HG03139 (cell line): ENCODE measurements at regions not wholly inside any gene's neighbourhood (a gene's known extent, or its start where the extent isn't known, plus 50 kb on each side); places are given as distances from the start of the nearest gene placed in this dataset.

Experiments
- ATAC-seq: cut with Tn5 transposase; IDR thresholded peaks from one replicate; pipeline ENCODE4 v1.9.1; 2021; ENCODE audit not compliant: unreplicated experiment

DNA sequence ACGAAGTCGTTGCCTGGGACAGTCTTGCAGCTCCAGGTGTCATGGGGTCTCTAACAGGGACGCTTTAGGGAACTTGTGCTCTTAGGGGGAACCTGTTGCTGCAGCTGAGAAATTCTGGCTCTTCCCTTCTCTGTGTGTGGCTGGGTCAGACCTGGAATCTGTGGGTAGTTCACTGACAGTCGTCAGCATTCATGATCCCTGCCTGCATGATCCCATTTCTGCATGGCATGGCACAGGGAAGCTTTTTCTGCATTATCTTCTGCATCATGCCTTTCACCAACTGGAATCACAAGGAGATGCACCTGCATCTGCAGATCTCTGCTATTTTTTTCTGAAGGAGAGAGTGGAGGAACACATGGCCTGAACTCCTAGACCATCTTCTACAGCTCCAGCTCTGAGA is 85.6 kb downstream of the SOX9 start:
- ATAC-seq: no peak

DNA sequence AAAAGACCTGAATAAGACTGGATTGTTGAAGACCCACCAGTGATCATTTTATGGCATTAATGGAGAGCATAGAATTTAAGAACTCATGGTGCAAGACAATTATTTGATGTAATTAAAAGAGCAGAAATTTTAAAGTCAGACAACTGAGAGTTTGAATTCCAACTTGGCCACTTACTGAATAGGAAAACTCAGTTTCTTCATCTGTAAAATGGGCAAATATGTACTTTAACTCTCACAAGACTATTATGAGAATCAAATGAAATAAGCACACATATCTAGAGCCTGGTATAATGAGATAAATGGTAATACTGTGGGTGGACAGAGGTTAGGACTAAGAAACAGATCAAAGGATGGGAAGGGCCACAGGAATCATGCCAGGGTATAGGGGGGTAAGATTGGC is 88.0 kb downstream of the SOX9 start:
- ATAC-seq: no peak

DNA sequence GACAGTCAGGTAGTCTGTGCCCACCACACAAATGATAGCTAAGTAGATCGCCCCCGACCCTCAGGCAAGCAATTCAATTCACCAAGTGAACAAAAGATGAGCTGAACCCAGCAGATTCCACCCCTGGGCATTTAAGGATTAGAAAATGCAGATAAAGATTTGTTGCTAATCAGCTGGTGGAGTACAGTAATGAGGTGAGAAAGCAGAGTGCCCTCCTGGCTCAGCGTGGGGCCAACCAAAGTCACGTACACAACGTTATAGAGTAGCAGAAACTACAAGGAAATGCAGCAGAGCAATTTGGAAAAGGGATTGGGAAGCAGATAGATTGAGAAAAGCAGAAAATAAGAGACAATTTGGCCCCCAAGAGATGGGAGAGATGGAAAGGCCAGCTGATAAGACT is 91.2 kb downstream of the SOX9 start:
- ATAC-seq: no peak

DNA sequence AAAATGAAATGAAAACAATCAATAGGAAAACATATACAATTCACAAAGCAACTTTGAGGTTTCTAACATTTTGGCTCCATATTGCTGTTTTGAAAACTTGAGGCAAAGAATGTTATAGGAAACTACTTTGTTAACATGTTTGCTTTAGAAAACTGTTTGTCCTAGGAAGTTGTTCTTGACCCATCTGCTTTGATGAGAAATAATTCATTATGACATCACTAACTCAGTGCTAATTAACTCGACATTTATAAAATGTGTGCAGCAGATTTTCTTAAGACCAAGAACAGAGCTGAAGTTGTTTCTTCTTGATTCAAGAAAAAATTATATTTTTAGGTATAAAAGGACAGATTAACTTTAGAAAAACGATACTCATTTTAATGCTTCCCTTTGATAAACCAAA is 94.7 kb downstream of the SOX9 start:
- ATAC-seq: no peak

DNA sequence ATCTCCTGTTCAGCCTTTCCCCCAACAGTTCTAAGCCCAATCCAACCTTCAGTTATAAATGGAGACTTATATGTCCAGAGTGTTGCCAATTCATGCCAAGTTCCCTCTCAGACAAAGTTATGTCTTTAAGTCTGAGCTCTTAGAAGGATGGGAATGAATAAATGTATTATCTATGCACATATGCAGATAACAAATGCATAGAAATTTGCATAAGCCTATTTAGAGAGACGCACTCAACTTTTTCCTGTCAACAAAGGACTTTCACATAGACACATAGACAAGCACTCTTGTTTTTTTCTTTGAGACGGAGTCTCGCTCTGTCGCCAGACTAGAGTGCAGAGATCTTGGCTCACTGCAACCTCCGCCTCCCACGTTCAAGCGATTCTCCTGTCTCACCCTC is 95.1 kb downstream of the SOX9 start:
- ATAC-seq: no peak

DNA sequence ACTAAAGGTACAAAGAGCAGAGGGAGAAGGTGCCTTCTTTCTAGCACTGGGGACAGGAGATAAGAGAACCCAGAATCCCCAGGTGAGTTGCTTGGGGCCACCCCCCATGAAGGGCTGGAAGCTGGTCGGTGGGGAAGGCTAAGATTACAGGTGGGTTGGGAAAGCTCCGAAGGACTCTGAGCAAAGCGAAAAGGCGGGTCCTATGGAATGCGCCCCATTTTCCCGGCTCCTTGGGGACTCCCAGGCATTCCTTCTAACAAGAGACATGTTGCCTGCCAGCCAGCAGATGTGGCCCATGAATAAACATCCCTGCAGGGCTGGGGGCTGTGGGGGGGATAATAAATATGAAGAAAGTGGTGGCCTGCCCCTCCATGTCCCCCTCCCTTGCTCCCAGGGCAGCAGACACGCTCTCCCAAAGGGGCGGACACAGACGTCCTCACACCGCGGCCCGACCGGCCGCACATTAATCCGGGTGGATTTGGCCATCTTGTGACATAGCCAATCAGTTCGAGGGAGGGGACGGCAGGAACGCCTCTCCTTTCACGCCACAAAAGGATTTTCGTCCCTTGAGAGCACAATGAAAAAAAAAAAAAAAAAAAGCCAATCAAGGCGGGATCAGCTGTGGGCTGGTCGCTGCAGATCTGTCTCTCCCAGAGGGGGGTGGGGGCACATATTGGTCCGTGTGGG is 98.5 kb downstream of the SOX9 start:
- ATAC-seq: no peak

DNA sequence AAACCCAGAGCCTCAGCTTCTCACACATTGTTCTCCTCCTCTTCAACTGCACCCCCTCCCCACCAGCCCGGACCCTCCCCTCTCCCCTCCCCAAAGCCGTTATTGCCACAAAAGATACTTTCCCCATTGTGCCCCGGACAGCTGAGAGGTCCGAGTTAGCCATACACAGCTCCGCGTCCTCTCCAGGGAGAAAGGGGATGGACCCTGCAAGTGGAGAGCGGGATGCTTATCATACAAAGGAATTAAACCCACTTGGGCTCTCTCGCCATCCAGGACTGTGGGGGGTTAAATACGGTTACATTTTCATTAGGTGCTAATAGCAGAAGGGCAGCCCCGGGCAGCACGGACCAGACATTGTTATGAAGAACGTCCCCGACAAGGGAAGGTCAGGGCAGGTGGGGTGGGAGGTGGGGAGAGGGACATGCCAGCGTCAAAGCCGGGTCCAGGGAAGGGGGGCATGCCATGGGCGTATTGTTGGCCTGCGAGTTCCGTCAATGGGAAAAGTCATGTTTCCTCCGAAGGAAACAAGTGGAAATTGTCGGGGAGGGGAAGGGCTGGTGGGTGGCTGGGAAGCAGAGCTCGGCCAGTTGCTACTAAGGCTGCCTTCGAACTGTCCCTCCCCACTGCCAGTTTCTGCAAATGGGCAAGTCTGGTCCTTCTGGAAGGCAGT is 99.1 kb downstream of the SOX9 start:
- ATAC-seq: no peak

DNA sequence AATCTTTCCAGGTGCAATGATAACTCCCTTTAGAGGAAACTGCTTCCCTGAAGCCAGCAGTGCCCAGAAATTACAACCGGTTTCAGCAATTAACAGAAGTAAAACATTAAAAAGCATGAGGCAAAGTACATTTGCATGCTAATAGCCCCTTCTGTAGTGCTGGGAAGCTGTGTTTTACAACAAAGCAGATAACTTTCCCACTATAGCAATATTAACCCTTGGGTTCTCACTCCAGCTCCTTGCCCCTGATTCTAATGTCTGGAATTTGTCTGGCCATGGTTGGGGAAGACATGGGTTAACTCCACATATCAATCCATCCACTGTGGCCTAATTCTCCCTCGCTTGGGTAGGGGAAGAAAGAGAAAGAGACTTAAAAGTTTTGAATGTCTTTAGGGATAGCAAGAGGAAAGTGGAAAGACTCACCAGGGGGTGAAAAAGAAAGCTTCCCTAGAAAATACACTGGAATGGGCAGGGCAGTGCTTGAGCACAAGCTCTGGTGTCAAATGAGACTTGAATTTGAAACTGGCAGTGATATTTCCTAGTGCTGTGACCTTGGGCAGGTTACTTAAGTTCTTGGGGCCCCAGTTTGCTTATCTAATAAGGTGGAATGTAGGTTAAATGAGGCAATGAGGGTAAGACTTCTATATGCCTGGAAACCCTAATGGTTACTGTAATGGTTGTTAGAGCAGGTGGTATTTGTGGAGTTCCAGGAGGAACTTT is 102.0 kb downstream of the SOX9 start:
- ATAC-seq: no peak

DNA sequence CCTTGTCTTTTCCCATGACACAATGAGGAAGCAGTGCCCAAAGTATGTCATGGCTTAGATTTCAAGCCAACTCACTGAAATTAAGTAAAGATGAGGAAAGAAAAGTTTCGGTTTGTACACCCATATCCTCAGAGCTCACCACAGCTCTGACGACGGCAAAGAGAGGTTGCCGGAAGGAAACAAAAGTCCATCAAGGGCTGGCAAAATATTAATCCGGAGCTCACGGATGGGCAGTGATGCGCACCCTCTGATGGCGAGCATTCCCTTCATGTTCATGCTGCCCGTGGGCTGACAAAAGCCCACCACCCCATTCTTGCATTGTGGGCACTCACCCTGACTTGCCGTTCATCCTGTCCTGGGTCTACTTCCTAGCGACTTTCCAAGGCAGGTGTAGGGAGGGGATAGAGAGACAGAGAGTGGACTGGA is 103.1 kb downstream of the SOX9 start:
- no peak for ATAC-seq

DNA sequence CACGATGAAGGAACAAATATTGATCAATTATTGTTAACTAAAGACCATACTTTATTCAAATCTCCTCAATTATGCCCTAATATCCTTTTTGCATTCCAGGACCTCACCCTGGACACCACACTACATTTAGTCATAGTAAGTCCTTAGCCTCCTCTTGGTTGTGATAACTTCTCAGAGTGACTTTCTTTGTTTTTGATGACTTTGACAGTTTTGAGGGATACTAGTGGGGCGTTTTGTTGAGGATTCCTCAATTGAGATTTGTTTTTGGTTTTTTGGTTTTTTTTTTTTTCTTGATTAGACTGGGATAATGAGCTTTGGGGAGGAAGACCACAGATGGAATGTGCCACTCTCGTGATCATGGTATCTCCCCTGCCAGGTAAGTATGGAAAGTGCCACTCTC is 105.5 kb downstream of the SOX9 start:
- ATAC-seq: no peak

DNA sequence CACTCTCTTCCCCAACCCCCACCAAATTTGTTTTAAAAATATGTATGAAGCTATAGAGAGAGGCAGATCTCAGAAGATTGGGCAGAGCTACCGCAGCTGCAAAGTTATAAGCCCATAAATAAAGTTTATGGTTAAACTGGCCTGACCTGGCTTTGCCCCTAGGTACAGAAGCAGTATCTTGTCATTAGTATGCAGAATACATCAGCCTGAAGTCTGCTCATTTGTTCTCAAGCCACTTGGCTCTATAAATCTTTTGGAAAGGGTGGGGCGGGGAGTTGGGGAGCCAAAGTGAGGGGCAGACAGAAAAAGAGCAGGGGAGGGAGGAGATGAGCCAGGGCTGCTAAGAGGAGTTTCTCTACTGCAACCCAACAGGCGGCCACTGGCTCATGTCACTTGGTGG is 113.2 kb downstream of the SOX9 start:
- no peak for ATAC-seq

DNA sequence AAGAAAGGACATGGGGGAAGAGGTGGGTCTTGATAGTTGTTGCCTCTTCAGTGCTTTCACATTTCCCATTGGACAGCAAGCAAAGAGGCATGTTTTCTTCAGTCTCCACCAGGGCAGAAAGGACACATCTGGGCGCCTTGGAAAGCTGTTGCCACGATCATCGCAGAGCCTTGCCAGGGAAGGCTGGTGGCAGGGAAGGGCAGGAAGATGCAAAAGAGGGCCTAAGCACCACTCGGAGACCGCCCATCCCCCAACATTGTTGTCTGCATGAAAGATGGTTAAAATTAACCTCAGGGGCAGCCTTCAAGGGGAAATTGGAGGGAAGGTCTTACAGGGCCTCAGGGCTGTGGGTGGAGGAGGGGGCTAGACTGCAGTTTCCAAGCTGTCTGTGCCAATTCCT is 114.2 kb downstream of the SOX9 start:
- no peak for ATAC-seq

DNA sequence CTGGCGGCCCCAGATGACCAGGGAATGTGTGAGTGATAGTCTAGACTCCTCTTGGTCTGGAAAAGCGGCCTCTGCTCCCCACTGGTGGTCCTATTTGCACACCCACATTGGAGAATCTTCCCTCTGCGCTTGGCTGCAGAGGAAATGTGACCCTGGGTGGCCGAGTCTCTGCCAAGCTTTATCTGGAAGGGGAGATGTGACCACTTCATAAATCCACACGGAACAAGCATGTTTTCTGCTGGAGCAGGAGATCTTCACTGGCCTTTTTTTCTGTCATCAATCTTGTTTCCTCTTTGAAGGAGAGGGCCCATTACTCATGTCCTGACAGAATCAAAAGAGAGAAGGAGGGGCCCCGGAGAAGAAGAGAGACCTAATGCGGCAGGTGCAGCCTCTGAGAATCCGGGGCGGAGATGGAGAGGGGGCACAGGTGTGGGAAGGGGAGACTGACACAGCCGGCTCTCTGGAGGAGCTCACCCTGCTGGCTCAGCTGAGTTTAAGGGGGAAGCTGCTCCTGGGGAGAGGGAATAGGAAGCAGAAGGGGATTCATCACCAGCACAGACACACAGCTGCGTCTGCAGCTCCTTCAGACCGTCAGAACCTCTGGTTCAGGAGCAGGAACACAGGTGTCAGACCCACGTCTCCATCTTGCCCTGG is 116.3 kb downstream of the SOX9 start:
- no peak for ATAC-seq

DNA sequence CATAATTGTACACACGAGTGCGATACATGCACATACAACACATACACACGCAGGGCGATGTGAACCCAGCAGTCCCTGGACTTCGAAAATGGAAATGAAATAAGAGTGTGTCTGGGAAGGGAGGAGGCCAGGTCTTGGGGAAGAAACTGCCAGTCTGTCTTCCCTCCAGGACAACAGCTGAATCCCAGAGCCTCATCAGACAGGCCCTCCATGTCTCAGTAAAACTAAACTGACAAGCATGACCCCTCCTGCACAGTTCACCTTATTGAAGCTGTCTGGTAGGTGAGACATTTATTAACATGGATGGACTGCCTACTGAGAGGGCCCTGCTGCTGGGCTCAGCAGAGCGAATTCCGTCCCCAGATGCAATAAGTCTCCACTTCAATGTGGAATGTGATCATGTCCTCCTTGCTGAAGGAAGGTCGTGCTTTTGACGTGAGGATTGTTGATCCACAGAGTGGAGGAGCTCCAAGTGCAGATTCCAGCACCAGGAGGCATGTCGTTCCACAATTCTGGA is 117.4 kb downstream of the SOX9 start:
- no peak for ATAC-seq

DNA sequence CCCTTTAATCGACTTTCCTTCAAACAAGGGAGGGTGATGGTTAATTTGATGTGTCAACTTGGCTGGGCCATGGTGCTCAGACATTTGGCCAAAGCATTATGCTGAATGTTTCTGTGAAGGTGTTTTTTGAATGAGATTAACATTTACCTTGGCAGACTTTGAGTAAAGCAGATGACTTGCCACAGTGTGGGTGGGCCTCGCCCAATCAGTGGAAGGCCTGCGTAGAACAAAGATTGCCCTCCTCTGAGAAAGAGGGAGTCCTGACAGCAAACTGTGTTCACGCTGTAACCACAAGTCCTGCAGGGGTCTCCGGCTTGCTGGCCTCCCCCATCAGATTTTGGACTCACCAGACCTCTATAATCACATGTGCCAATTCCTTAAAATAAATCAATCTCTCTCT is 118.7 kb downstream of the SOX9 start:
- ATAC-seq: no peak

DNA sequence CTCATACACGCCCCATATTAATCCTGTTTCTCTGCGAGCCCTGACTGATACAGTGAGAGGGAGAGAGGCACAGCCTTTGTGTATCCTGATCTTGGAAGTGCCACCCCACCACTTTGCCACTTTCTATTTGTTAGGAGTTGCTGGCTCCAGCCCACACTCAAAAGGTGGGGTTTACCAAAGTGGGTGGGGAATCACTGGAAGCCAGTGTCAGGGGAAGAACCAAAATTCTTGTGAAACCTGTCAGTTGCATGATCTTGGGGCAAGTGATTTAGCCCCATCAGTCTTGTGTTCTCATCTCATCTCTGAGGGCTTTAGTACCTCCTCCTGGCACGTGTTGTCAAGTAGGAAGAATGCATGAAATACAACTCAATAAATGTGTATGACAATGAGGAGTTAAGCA is 119.5 kb downstream of the SOX9 start:
- ATAC-seq: no peak

DNA sequence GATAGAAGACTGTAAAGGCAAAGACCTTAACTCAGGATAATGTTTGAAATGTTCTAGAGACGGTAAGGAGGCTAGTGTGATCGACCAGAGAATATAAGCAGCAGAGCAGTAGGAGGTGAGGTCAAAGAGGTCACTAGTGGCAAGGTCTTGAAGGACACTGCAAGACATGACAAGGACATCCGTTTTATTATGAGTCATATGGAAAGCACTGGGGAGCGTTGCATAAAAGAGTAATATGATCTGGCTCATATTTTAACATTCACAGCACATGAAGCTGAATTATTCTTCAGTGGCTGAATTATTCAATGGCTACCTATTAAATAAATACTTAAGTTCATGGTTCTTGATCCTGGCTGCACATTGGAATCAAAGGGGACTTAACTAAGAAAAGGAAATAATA is 123.7 kb downstream of the SOX9 start:
- ATAC-seq: no peak

DNA sequence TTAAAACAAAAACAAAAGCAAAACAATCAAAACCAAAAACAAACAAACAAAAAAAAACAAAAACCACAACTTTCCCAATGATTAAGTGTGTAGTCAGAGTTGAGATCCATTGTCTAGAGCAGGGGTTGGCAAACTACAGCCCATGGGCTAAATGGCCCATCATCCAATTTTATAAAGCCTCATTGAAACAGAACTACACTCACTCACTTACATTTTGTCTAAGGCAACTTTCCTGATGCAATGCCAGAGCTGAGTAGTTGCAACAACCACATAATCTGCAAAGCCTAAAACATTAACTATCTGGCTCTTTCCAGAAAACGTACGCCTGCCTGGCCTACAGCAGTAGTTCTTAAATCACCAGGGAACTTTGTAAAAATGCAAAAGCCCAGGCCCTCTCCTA is 124.1 kb downstream of the SOX9 start:
- no peak for ATAC-seq

DNA sequence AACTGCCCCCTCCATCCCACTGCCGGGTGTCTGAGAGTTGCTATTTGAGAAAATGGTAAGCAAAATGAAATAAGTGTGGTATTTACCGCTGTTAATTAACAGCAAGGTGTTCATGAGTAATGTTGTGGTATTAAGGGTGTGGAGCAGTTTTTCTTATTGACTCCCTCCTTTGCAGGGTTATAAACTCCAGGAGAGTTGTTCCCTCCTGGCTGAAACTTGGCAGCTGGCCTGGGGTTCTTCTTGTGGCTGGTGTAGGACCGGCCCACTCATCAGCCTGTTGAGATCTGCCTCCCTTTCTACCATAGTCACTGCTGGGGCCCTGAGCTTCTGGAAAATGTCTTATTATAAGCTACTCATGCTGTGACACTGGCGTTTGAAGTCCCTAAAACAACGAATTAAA is 128.6 kb downstream of the SOX9 start:
- no peak for ATAC-seq

DNA sequence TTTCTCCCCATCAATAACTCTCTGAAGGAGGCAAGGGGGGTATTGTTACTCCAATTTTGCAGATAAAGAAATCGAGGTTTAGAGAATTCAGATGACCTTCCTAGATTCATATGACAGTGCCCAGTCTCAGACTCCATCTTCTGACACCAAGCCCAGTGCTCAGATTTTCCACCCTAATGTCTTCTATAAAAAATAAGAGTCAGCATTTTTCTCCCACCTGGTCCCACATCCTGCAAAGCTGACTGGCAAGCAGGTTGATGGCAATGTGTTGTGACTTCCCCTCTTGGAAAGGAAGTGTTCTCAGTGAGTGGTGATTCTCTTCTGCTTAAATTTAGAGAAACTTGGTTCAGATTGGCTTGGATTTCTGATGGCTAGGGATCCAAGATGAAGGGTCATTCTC is 129.4 kb downstream of the SOX9 start:
- ATAC-seq: no peak

DNA sequence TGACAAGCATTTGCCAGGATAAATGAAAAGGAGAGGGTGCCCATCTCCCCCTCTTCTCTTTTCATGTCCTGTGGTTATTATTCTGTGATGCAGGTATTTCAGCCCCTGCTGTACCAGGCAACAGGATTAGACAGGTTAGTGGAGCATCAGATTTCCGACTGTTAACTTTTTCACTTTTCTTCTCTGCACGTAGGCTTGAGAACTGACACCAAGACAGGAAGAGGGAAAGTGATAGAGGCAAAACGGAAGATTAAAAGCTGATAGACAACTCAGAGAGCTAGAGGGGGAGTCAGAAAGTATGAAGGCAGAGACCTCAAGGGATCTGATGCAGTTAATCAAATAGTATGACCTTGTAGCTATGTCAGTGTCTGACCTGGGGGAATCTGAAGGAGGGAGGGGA is 132.8 kb downstream of the SOX9 start:
- no peak for ATAC-seq
